ENCODE measurements at regions not wholly inside any gene's neighbourhood (a gene's known extent, or its start where the extent isn't known, plus 50 kb on each side); places are given as distances from the start of the nearest gene placed in this dataset.
"Not testable (repeated sequence)": the region's sequence is repeated elsewhere in the genome, so short reads cannot be mapped to it uniquely, and the experiment has no call there.

DNA sequence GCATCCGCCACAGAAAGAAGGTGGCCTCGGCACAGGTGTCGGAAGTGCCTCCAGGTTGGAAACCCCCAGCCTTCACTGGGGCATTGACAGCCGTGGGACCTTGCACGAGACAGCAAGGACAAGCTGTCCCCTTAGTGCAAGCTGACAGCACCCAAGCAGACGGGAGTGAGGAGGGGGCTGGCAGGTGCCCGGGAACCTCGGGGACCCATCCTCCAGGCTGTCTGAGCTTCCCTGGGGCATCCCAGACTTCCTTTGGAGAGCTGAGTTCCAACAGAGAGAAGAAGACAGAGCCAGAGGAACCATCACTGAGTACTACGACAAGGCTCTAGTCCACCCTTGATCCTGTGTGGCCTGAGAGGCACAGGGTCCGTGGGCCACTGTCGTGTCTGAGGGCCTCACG lies 100.6 kb upstream of the RAB4A start:
- H3K4me1 ChIP-seq: peaks cover 10% of the 10 kb centered on the region
- no peak for DNase-seq
- H3K36me3 ChIP-seq: no peaks in the 10 kb centered on the region
- H3K9me3 ChIP-seq: no peaks in the 10 kb centered on the region
- no peak overlapping the region for H3K4me3 ChIP-seq (ENCODE audit: low read depth, low read length)
- no peaks in the 10 kb centered on the region for H3K27me3 ChIP-seq
- TF ChIP-seq, protein P1, sequence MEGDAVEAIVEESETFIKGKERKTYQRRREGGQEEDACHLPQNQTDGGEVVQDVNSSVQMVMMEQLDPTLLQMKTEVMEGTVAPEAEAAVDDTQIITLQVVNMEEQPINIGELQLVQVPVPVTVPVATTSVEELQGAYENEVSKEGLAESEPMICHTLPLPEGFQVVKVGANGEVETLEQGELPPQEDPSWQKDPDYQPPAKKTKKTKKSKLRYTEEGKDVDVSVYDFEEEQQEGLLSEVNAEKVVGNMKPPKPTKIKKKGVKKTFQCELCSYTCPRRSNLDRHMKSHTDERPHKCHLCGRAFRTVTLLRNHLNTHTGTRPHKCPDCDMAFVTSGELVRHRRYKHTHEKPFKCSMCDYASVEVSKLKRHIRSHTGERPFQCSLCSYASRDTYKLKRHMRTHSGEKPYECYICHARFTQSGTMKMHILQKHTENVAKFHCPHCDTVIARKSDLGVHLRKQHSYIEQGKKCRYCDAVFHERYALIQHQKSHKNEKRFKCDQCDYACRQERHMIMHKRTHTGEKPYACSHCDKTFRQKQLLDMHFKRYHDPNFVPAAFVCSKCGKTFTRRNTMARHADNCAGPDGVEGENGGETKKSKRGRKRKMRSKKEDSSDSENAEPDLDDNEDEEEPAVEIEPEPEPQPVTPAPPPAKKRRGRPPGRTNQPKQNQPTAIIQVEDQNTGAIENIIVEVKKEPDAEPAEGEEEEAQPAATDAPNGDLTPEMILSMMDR (IDR thresholded peaks at IDR 0.05; ENCODE audit: low read depth, low read length): no peak

DNA sequence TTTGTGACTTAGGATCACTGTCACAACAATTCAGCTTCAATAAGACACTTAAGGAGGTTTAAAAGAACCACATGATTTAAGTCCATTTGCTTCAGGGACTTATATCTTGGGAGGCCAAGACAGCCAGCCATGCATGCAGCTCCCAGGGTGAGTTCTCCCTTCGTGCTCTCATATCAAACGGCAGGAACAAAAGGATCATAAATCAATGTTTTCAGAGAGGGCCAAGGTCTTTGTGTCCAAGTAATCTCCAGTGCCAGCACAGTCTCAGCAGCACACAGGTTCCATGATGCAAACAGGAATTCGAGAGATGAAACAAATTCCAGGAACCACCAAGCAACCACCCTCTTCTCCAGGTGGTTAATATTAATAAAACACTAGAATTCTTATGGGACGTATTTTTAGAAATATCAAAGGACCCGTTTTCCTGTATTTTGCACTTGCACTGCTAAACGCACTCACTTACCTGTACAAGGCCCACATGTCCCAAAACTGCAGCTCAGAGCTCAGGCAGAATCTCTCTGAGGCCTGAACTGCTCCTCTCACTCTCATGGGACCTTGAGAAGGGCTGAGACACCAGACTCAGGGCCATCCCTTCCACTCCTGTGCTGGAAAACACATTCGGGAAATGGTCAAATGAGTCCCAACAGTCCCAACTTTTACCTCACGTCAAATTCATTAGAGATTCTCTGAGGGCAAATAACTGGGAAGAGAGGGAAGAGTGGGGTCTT lies 100.0 kb upstream of the RAB4A start:
- no peak for DNase-seq
- H3K9me3 ChIP-seq: no peaks in the 10 kb centered on the region
- TF ChIP-seq, protein P1 (IDR thresholded peaks at IDR 0.05; ENCODE audit: low read depth, low read length): no peak
- H3K36me3 ChIP-seq: no peaks in the 10 kb centered on the region
- H3K27me3 ChIP-seq: no peaks in the 10 kb centered on the region
- no peak overlapping the region for H3K4me3 ChIP-seq (ENCODE audit: low read depth, low read length)
- H3K4me1 ChIP-seq: peaks cover 10% of the 10 kb centered on the region

GRCh38 chr1:229171934-229172333 lies 99.0 kb upstream of the RAB4A start:
- Histone ChIP-seq H3K27me3 (no peaks in the 10 kb centered on the region), H3K36me3 (no peaks in the 10 kb centered on the region), H3K4me3 (ENCODE audit: low read depth, low read length) (no peak overlapping the region), H3K4me1 (peaks cover 5% of the 10 kb centered on the region), H3K9me3 (no peaks in the 10 kb centered on the region)
- TF ChIP-seq, protein P1 (IDR thresholded peaks at IDR 0.05; ENCODE audit: low read depth, low read length): no peak
- no peak for DNase-seq

DNA sequence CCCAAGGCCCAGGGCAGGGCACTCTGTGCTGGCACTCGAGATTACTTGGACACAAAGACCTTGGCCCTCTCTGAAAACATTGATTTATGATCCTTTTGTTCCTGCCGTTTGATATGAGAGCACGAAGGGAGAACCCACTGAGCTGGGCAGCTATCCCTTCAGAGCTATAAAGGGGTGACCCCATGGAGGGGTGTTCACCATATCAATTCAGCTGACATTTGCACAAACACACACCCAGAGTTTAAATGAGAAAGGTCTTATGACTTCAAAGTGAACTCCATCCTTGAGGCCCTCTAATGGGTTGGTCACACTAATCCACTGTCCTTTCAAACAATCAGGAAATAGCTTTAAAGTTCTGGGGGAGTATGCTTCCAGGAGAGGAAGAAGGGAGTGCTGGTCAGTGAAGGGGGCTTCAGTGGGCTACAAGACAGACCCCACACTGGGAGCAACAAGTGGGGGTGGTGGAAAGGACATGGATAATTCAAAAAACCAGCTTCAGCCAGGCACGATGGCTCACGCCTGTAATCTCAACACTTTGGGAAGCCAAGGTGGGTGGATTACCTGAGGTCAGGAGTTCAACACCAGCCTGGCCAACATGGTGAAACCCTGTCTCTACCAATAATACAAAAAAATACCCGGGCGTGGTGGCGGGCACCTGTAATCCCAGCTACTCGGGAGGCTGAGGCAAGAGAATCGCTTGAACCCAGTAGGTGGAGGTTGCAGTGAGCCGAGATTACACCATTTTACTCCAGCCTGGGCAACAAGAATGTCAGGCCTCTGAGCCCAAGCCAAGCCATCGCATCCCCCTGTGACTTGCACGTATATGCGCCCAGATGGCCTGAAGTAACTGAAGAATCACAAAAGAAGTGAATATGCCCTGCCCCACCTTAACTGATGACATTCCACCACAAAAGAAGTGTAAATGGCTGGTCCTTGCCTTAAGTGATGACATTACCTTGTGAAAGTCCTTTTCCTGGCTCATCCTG lies 97.1 kb upstream of the RAB4A start:
- not testable (repeated sequence) for H3K9me3 ChIP-seq; DNase-seq; H3K36me3 ChIP-seq; H3K4me1 ChIP-seq; H3K4me3 ChIP-seq (ENCODE audit: low read depth, low read length); H3K27me3 ChIP-seq

DNA sequence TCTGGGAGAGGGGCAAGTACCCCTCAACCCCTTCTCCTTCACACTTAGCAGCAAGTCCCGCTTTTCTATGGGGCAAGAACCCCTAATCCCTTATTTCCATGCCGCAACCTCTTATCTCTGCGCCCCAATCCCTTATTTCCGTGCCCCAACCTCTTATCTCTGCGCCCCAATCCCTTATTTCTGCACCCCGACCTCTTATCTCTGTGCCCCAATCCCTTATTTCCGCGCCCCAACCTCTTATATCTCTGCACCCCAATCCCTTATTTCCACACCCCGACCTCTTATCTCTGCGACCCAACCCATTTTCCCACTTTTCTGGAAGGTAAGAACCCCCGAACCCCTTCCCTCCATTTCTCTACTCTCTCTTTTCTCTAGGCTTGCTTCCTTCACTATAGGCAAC lies 95.6 kb upstream of the RAB4A start:
- not testable (repeated sequence) for H3K9me3 ChIP-seq; H3K4me1 ChIP-seq; H3K4me3 ChIP-seq (ENCODE audit: low read depth, low read length); DNase-seq; H3K36me3 ChIP-seq; H3K27me3 ChIP-seq

- not testable (repeated sequence) for DNase-seq; H3K4me3 ChIP-seq (ENCODE audit: low read depth, low read length); H3K4me1 ChIP-seq; H3K9me3 ChIP-seq; H3K36me3 ChIP-seq; H3K27me3 ChIP-seq
Measured at GRCh38 chr1:229176457-229176856, 94.5 kb upstream of the RAB4A start.

- TF ChIP-seq, protein P1 (IDR thresholded peaks at IDR 0.05; ENCODE audit: low read depth, low read length): no peak
- no peaks in the 10 kb centered on the region for H3K36me3 ChIP-seq
- H3K27me3 ChIP-seq: no peaks in the 10 kb centered on the region
- no peaks in the 10 kb centered on the region for H3K9me3 ChIP-seq
- no peak overlapping the region for H3K4me3 ChIP-seq (ENCODE audit: low read depth, low read length)
- H3K4me1 ChIP-seq: no peaks in the 10 kb centered on the region
- DNase-seq: no peak
Measured at GRCh38 chr1:229180161-229180560, 90.8 kb upstream of the RAB4A start.

Measured in BE2C (cell line).